ENCODE measurements at regions not wholly inside any gene's neighbourhood (a gene's known extent, or its start where the extent isn't known, plus 50 kb on each side); places are given as distances from the start of the nearest gene placed in this dataset.

GRCh38 chr10:131681656-131682055 is 219.2 kb upstream of the PPP2R2D start:
- no peak for DNase-seq (ENCODE audit: low spot score in 2 of 2)
- no peak overlapping the region for H3K4me3 ChIP-seq (ENCODE audit: low read depth, poor library complexity, severe bottlenecking)
- intact Hi-C loops (cut with DNase I; ENCODE audit: low total_unique reads), result no loop called here
- TF ChIP-seq CTCF (IDR thresholded peaks at IDR 0.05) (no peak), POLR2A (IDR thresholded peaks at IDR 0.05) (no peak)
- 85 to 90% methylated on average over 12 of the region's 12 CpGs for WGBS, 2 donors

GRCh38 chr10:131682271-131682962 is 218.4 kb upstream of the PPP2R2D start:
- 88 to 89% methylated on average over 20 of the region's 20 CpGs for WGBS, 2 donors
- no peak for DNase-seq (ENCODE audit: low spot score in 2 of 2)
- intact Hi-C loops (cut with DNase I; ENCODE audit: low total_unique reads), result no loop called here
- TF ChIP-seq CTCF (IDR thresholded peaks at IDR 0.05), result no peak
- TF ChIP-seq POLR2A (IDR thresholded peaks at IDR 0.05), result no peak
- H3K4me3 ChIP-seq (ENCODE audit: low read depth, poor library complexity, severe bottlenecking), result no peak overlapping the region

- intact Hi-C loops (cut with DNase I; ENCODE audit: low total_unique reads), result no loop called here
- H3K4me3 ChIP-seq (ENCODE audit: low read depth, poor library complexity, severe bottlenecking), result no peak overlapping the region
- WGBS, 2 donors, result 84 to 90% methylated on average over 20 to 21 of the region's 21 CpGs
- TF ChIP-seq CTCF (IDR thresholded peaks at IDR 0.05), result no peak
- no peak for TF ChIP-seq POLR2A (IDR thresholded peaks at IDR 0.05)
- peak in 1 of 2 donors; percentile 77 for DNase-seq (ENCODE audit: low spot score in 2 of 2)
Observed at GRCh38 chr10:131683281-131683861, 217.4 kb upstream of the PPP2R2D start.

- H3K4me3 ChIP-seq (ENCODE audit: low read depth, poor library complexity, severe bottlenecking), result no peak overlapping the region
- intact Hi-C loops (cut with DNase I; ENCODE audit: low total_unique reads), result no loop called here
- TF ChIP-seq CTCF (IDR thresholded peaks at IDR 0.05) (no peak), POLR2A (IDR thresholded peaks at IDR 0.05) (no peak)
- WGBS, 2 donors, result 93 to 95% methylated on average over 12 of the region's 12 CpGs
- DNase-seq (ENCODE audit: low spot score in 2 of 2), result no peak
Observed at GRCh38 chr10:131683941-131684340, 216.9 kb upstream of the PPP2R2D start.

- 62% methylated on average over 7 of the region's 7 CpGs for WGBS, 2 donors
- H3K4me3 ChIP-seq (ENCODE audit: low read depth, poor library complexity, severe bottlenecking), result no peak overlapping the region
- DNase-seq (ENCODE audit: low spot score in 2 of 2), result no peak
- no peak for TF ChIP-seq POLR2A (IDR thresholded peaks at IDR 0.05)
- no peak for TF ChIP-seq CTCF (IDR thresholded peaks at IDR 0.05)
- intact Hi-C loops (cut with DNase I; ENCODE audit: low total_unique reads), result no loop called here
Observed at GRCh38 chr10:131685007-131685406, 215.8 kb upstream of the PPP2R2D start.
